Choroid plexus epithelial cell (primary cell): ENCODE measurements at regions not wholly inside any gene's neighbourhood (a gene's known extent, or its start where the extent isn't known, plus 50 kb on each side); places are given as distances from the start of the nearest gene placed in this dataset.

Source experiments
- DNase-seq: peaks from one replicate; pipeline ENCODE4 v3.0.0-alpha.2; 2010; ENCODE audit warnings: low read depth
- H3K4me3 ChIP-seq: 2 replicates; pipeline ENCODE4 v1.5.1; 2011; ENCODE audit warnings: low read depth, mild to moderate bottlenecking, control low read depth, low read length, moderate library complexity
- TF ChIP-seq, protein P1 (sequence below): conservative IDR thresholded peaks from 2 replicates; pipeline ENCODE4 v1.5.1; 2011; ENCODE audit warnings: low read depth, mild to moderate bottlenecking, control low read depth, inconsistent platforms, low read length, moderate library complexity

DNA sequence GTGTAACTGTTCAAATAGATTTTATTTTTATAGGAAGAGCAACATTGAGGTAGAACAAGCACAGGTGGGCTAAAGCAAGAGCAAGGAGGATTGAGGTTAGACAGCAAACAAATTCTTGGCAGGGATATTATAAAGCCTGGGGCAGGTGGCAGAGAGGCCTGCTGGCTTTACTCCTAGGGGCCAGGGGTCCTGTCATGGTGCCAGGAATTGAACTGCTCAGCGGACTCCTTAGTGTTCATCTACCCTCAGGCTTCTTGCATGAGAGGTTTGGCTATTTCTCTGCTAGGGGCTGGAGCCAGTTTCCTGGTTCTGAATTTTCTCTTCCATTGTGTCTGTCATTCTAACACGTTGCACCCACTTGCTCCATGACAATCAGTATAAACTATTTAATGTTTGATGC lies 217.2 kb upstream of the NCAM1 start:
- no peak for DNase-seq
- H3K4me3 ChIP-seq: no peak overlapping the region
- TF ChIP-seq, protein P1, sequence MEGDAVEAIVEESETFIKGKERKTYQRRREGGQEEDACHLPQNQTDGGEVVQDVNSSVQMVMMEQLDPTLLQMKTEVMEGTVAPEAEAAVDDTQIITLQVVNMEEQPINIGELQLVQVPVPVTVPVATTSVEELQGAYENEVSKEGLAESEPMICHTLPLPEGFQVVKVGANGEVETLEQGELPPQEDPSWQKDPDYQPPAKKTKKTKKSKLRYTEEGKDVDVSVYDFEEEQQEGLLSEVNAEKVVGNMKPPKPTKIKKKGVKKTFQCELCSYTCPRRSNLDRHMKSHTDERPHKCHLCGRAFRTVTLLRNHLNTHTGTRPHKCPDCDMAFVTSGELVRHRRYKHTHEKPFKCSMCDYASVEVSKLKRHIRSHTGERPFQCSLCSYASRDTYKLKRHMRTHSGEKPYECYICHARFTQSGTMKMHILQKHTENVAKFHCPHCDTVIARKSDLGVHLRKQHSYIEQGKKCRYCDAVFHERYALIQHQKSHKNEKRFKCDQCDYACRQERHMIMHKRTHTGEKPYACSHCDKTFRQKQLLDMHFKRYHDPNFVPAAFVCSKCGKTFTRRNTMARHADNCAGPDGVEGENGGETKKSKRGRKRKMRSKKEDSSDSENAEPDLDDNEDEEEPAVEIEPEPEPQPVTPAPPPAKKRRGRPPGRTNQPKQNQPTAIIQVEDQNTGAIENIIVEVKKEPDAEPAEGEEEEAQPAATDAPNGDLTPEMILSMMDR: no peak

- no peak for DNase-seq
- TF ChIP-seq, protein P1: no peak
- no peak overlapping the region for H3K4me3 ChIP-seq
Measured at GRCh38 chr11:112745973-112746372, 215.2 kb upstream of the NCAM1 start.

- H3K4me3 ChIP-seq: no peak overlapping the region
- TF ChIP-seq, protein P1: no peak
Measured at GRCh38 chr11:112748252-112748651, 213.0 kb upstream of the NCAM1 start.

DNA sequence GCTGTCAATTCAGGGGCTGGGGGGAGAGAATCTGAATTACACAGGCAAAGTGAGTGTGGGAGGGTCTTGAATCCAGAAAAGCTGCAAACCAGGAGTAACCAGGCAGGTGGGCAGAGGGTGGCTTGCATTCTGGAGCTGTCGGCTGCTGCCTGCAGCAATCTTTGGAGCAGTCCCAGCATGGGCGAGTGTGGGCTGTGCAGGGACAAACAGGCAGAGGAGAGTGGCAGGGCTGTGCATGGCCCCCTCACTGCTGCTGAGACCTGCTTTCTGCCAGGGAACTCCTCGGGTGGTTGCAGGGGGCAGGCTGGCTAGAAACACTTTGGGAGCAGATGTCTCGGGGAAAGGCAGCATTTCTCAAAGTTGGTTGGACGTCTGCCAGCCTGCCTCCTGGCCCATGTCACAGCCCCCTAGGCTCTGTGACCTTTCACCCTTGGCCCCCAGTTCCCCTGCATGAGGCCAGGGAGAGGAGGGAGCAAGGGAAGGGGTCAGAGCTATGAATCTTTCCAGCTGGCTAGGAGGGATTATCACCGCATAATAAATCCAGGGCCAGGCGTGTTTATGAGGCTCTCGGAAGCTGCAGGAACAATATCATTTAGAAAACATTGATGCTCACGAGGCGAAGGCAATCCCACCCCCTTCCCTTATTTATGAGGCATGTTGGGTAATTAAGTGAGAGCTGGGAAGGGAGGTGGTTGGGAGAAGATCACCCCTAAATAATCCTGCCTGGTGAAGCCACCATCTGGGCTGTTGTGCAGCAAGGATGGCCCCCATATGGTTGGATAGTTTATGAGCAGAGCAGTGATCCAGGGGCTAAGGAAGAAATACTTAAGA lies 212.3 kb upstream of the NCAM1 start:
- no peak overlapping the region for H3K4me3 ChIP-seq
- TF ChIP-seq, protein P1: no peak

More at GRCh38 chr11:112748252-112748651, 213.0 kb upstream of the NCAM1 start:
- no peak for DNase-seq

GRCh38 chr11:112751329-112751728 lies 209.9 kb upstream of the NCAM1 start:
- TF ChIP-seq, protein P1: no peak
- DNase-seq: no peak
- H3K4me3 ChIP-seq: no peak overlapping the region

More for the DNA sequence above, 212.3 kb upstream of the NCAM1 start:
- no peak for DNase-seq

DNA sequence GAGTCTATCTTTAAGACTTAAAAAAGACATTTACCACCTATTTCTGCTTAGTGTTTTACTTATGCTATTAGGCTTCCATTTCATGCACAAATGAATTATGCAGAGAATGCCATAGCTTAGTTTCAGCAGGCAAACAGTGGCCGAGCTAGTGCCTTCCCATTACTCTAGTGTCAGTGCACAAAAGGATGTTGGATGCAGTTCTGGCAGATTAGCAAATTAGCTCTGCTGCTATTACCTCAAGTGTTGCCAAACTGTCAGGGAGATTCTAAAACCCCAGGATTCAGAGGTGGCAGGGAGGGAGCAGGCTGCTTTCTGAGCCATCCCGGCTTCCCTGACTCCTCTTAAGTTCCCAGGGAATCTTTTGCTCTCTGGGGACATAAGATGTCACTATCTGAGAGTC lies 209.4 kb upstream of the NCAM1 start:
- TF ChIP-seq, protein P1: no peak
- H3K4me3 ChIP-seq: no peak overlapping the region
- DNase-seq: no peak

DNA sequence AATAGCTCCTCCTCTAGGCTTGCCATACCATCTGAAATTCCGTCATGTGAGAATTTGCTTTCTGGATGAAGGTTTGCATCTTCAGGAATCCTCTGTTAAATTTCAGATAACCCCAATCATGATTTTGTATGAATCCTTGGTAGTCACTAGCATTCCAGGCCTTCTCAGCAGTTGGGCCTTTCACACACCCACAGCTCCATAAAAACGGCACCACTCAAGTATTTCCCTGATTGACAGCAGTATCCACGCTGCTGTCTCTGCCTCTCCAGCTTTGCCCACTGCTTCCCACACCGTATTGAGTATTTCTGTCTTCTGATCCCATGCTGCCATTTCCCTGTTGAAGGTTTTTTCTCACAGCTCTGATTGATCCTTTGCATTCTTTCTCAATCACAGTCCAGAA lies 208.7 kb upstream of the NCAM1 start:
- TF ChIP-seq, protein P1: no peak
- H3K4me3 ChIP-seq: no peak overlapping the region
- DNase-seq: no peak
